Endodermal cell (in vitro differentiated cells): ENCODE measurements at regions not wholly inside any gene's neighbourhood (a gene's known extent, or its start where the extent isn't known, plus 50 kb on each side); places are given as distances from the start of the nearest gene placed in this dataset.

Source experiments
- DNase-seq: peaks from one replicate; pipeline ENCODE4 v3.0.0-alpha.2; 2017
- H3K27ac ChIP-seq: 2 replicates; pipeline ENCODE4 v1.5.1; 2013; ENCODE audit warnings: mild to moderate bottlenecking, low read depth, low read length, moderate library complexity
- H3K27me3 ChIP-seq: 2 replicates; pipeline ENCODE4 v1.6.1; 2013; ENCODE audit warnings: mild to moderate bottlenecking, low read length, moderate library complexity; ENCODE audit not compliant: insufficient read depth, control insufficient read depth, poor library complexity, severe bottlenecking
- H3K36me3 ChIP-seq: 2 replicates; pipeline ENCODE4 v1.7.0; 2013; ENCODE audit warnings: mild to moderate bottlenecking, low read length, moderate library complexity; ENCODE audit not compliant: control insufficient read depth, insufficient read depth
- H3K4me1 ChIP-seq: one replicate; pipeline ENCODE4 v1.7.0; 2013; ENCODE audit warnings: low read length; ENCODE audit not compliant: control insufficient read depth, insufficient read depth
- H3K4me3 ChIP-seq: 2 replicates; pipeline ENCODE4 v1.5.1; 2013; ENCODE audit warnings: mild to moderate bottlenecking, low read length, moderate library complexity
- H3K9ac ChIP-seq: 2 replicates; pipeline ENCODE4 v1.6.1; 2013; ENCODE audit warnings: mild to moderate bottlenecking, low read length, moderate library complexity; ENCODE audit not compliant: poor library complexity, severe bottlenecking; ENCODE audit errors: extremely low read depth
- H3K9me3 ChIP-seq: 2 replicates; pipeline ENCODE4 v1.6.1; 2013; ENCODE audit warnings: mild to moderate bottlenecking, low read length, moderate library complexity; ENCODE audit not compliant: control insufficient read depth
- H3K27ac Mint-ChIP-seq: 2 replicates; pipeline ENCODE4 v1.8.0; 2020; ENCODE audit warnings: mixed read lengths
- H3K27me3 Mint-ChIP-seq: 2 replicates; pipeline ENCODE4 v1.8.0; 2021; ENCODE audit warnings: mild to moderate bottlenecking, mixed read lengths; ENCODE audit not compliant: insufficient read depth
- H3K36me3 Mint-ChIP-seq: 2 replicates; pipeline ENCODE4 v1.8.0; 2020; ENCODE audit warnings: low read depth, mixed read lengths
- H3K4me1 Mint-ChIP-seq: 2 replicates; pipeline ENCODE4 v1.8.0; 2020; ENCODE audit warnings: mixed read lengths
- H3K4me3 Mint-ChIP-seq: 2 replicates; pipeline ENCODE4 v1.8.0; 2020; ENCODE audit warnings: mild to moderate bottlenecking, moderate library complexity, mixed read lengths
- H3K9me3 Mint-ChIP-seq: 2 replicates; pipeline ENCODE4 v1.8.0; 2020; ENCODE audit warnings: mild to moderate bottlenecking, mixed read lengths
- CTCF ChIP-seq: fragments of 200-600 bp; sonication (generic); conservative IDR thresholded peaks from 2 replicates; pipeline ENCODE4 v1.5.0; 2021; ENCODE audit warnings: antibody characterized with exemption, mild to moderate bottlenecking
- WGBS, 2 experiments: methylation state at CpG; one replicate each; pipeline versions ENCODE4 v1.1.5 to v1.1.7; 2013; ENCODE audit warnings: missing lambda C conversion rate in 2 of 2, mixed read lengths in 1 of 2; ENCODE audit not compliant: insufficient coverage in 1 of 2, insufficient read length in 1 of 2; 5-methylcytosine and 5-hydroxymethylcytosine counted together

GRCh38 chr10:44848211-44848610 is 62.9 kb upstream of the TMEM72 start:
- H3K9me3 Mint-ChIP-seq: no peaks in the 10 kb centered on the region
- TF ChIP-seq CTCF: no peak
- H3K27ac ChIP-seq: no peak overlapping the region
- H3K27ac Mint-ChIP-seq: no peak overlapping the region
- H3K27me3 Mint-ChIP-seq: peaks cover 10% of the 10 kb centered on the region
- peaks cover 13% of the 10 kb centered on the region for H3K4me1 Mint-ChIP-seq
- H3K27me3 ChIP-seq: no peaks in the 10 kb centered on the region
- H3K36me3 Mint-ChIP-seq: no peaks in the 10 kb centered on the region
- no peaks in the 10 kb centered on the region for H3K9me3 ChIP-seq
- H3K4me1 ChIP-seq: peaks cover 8% of the 10 kb centered on the region
- no peak overlapping the region for H3K9ac ChIP-seq
- no peaks in the 10 kb centered on the region for H3K36me3 ChIP-seq
- 92 to 96% methylated on average over 4 of the region's 4 CpGs for WGBS, 2 experiments
- DNase-seq: no peak
- H3K4me3 Mint-ChIP-seq: no peak overlapping the region
- no peak overlapping the region for H3K4me3 ChIP-seq

GRCh38 chr10:44849936-44850335 is 61.2 kb upstream of the TMEM72 start:
- Mint-ChIP-seq H3K4me1 (peaks cover 7% of the 10 kb centered on the region), H3K27me3 (peaks cover 14% of the 10 kb centered on the region), H3K4me3 (no peak overlapping the region), H3K27ac (no peak overlapping the region), H3K36me3 (no peaks in the 10 kb centered on the region), H3K9me3 (no peaks in the 10 kb centered on the region)
- H3K27ac ChIP-seq: no peak overlapping the region
- H3K9ac ChIP-seq: no peak overlapping the region
- H3K36me3 ChIP-seq: no peaks in the 10 kb centered on the region
- DNase-seq: no peak
- no peak overlapping the region for H3K4me3 ChIP-seq
- H3K9me3 ChIP-seq: no peaks in the 10 kb centered on the region
- H3K4me1 ChIP-seq: peaks cover 6% of the 10 kb centered on the region
- H3K27me3 ChIP-seq: no peaks in the 10 kb centered on the region
- TF ChIP-seq CTCF: no peak
- WGBS, 2 experiments: 89 to 100% methylated on average over 1 to 2 of the region's 2 CpGs

- Histone ChIP-seq H3K4me3 (no peak overlapping the region), H3K27me3 (no peaks in the 10 kb centered on the region), H3K27ac (no peak overlapping the region), H3K9me3 (no peaks in the 10 kb centered on the region), H3K9ac (no peak overlapping the region), H3K4me1 (peaks cover 4% of the 10 kb centered on the region), H3K36me3 (no peaks in the 10 kb centered on the region)
- DNase-seq: no peak
- no peaks in the 10 kb centered on the region for H3K9me3 Mint-ChIP-seq
- no peak overlapping the region for H3K4me3 Mint-ChIP-seq
- H3K27me3 Mint-ChIP-seq: peaks cover 14% of the 10 kb centered on the region
- H3K4me1 Mint-ChIP-seq: peaks cover 2% of the 10 kb centered on the region
- H3K36me3 Mint-ChIP-seq: no peaks in the 10 kb centered on the region
- WGBS, 2 experiments: 91 to 100% methylated on average over 1 to 8 of the region's 8 CpGs
- no peak for TF ChIP-seq CTCF
- no peak overlapping the region for H3K27ac Mint-ChIP-seq
Observed at GRCh38 chr10:44850356-44850934, 60.7 kb upstream of the TMEM72 start.
